ENCODE measurements at regions not wholly inside any gene's neighbourhood (a gene's known extent, or its start where the extent isn't known, plus 50 kb on each side); places are given as distances from the start of the nearest gene placed in this dataset.
A peak's percentile ranks its signal among the peaks of the same experiment; 100 is the strongest.

DNA sequence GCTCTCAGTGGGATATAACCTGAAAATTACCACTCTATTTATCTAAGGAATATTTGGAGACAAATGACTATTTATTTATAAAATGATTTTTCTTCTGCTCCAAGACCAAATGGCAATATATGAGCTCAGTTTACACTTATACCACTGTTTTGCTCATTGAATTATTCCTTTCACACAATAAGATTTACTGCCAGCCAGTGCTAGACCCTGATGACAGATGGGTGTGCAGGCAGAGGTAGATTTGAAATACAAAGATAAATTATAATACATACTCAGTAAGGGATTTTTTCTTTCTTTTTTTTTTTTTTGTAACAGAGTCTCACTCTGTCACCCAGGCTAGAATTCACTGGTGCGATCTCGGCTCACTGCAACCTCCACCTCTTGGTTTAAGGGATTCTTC is 980.3 kb downstream of the EPHA3 start:
- no peaks in the 10 kb centered on the region for H3K27me3 ChIP-seq (ENCODE audit: insufficient read depth, poor library complexity, severe bottlenecking)
- no peak overlapping the region for H3K27ac ChIP-seq (replicated peaks)
- H3K4me3 ChIP-seq (replicated peaks; ENCODE audit: insufficient read depth, low read length) = no peak overlapping the region
- DNase-seq (ENCODE audit: low read depth in 1 of 2, low spot score in 1 of 2) = no peak
- TF ChIP-seq, protein P1, sequence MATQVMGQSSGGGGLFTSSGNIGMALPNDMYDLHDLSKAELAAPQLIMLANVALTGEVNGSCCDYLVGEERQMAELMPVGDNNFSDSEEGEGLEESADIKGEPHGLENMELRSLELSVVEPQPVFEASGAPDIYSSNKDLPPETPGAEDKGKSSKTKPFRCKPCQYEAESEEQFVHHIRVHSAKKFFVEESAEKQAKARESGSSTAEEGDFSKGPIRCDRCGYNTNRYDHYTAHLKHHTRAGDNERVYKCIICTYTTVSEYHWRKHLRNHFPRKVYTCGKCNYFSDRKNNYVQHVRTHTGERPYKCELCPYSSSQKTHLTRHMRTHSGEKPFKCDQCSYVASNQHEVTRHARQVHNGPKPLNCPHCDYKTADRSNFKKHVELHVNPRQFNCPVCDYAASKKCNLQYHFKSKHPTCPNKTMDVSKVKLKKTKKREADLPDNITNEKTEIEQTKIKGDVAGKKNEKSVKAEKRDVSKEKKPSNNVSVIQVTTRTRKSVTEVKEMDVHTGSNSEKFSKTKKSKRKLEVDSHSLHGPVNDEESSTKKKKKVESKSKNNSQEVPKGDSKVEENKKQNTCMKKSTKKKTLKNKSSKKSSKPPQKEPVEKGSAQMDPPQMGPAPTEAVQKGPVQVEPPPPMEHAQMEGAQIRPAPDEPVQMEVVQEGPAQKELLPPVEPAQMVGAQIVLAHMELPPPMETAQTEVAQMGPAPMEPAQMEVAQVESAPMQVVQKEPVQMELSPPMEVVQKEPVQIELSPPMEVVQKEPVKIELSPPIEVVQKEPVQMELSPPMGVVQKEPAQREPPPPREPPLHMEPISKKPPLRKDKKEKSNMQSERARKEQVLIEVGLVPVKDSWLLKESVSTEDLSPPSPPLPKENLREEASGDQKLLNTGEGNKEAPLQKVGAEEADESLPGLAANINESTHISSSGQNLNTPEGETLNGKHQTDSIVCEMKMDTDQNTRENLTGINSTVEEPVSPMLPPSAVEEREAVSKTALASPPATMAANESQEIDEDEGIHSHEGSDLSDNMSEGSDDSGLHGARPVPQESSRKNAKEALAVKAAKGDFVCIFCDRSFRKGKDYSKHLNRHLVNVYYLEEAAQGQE (IDR thresholded peaks at IDR 0.05; ENCODE audit: insufficient replicate concordance, low read depth) = no peak
- TF ChIP-seq SPI1 (IDR thresholded peaks at IDR 0.05; ENCODE audit: borderline replicate concordance, low read depth) (no peak), CTCF (IDR thresholded peaks at IDR 0.05; ENCODE audit: insufficient read depth, low read length) (no peak), POLR2AphosphoS5 (IDR thresholded peaks at IDR 0.05; ENCODE audit: low read depth) (no peak), GABPA (IDR thresholded peaks at IDR 0.05; ENCODE audit: low read depth) (no peak)

- no peaks in the 10 kb centered on the region for H3K27me3 ChIP-seq (ENCODE audit: insufficient read depth, poor library complexity, severe bottlenecking)
- DNase-seq (ENCODE audit: low read depth in 1 of 2, low spot score in 1 of 2) = peak in 1 of 2 experiments; percentile 1
- TF ChIP-seq CTCF (IDR thresholded peaks at IDR 0.05; ENCODE audit: insufficient read depth, low read length) = peak; percentile 2
- no peak for TF ChIP-seq POLR2AphosphoS5 (IDR thresholded peaks at IDR 0.05; ENCODE audit: low read depth)
- H3K4me3 ChIP-seq (replicated peaks; ENCODE audit: insufficient read depth, low read length) = no peak overlapping the region
- no peak overlapping the region for H3K27ac ChIP-seq (replicated peaks)
Measured at GRCh38 chr3:90091549-90091948, 984.1 kb downstream of the EPHA3 start.

- Histone ChIP-seq H3K27me3 (ENCODE audit: insufficient read depth, poor library complexity, severe bottlenecking) (no peaks in the 10 kb centered on the region), H3K4me3 (replicated peaks; ENCODE audit: insufficient read depth, low read length) (no peak overlapping the region), H3K27ac (replicated peaks) (no peak overlapping the region)
- TF ChIP-seq, protein P1 (IDR thresholded peaks at IDR 0.05; ENCODE audit: insufficient replicate concordance, low read depth) = no peak
- no peak for TF ChIP-seq GABPA (IDR thresholded peaks at IDR 0.05; ENCODE audit: low read depth)
- no peak for TF ChIP-seq POLR2AphosphoS5 (IDR thresholded peaks at IDR 0.05; ENCODE audit: low read depth)
- peak; percentile 38 for TF ChIP-seq CTCF (IDR thresholded peaks at IDR 0.05; ENCODE audit: insufficient read depth, low read length)
- DNase-seq (ENCODE audit: low read depth in 1 of 2, low spot score in 1 of 2) = peak in 1 of 2 experiments; percentile 0
Measured at GRCh38 chr3:90092994-90093393, 985.6 kb downstream of the EPHA3 start.

DNA sequence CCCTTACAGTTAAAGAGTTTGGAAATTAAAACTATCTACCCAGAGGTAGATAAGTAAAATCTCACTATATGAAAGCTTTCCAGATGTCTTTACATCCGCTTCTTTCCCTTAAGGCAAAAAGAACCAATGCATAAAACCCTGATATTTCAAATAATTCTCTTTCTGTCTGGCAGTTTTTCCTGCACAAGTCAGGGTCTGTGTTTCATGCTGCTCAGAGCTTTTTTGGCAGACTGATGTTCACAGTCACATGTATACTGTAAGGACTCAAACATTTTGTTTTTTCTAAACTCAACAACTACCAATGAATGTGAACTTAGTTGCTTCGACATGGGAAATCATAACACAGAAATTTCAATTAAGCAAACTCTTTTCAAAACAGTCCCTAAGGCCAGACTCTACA is 988.4 kb downstream of the EPHA3 start:
- no peak for TF ChIP-seq CTCF (IDR thresholded peaks at IDR 0.05; ENCODE audit: insufficient read depth, low read length)
- no peak for TF ChIP-seq SPI1 (IDR thresholded peaks at IDR 0.05; ENCODE audit: borderline replicate concordance, low read depth)
- TF ChIP-seq POLR2AphosphoS5 (IDR thresholded peaks at IDR 0.05; ENCODE audit: low read depth) = no peak
- TF ChIP-seq, protein P1 (IDR thresholded peaks at IDR 0.05; ENCODE audit: insufficient replicate concordance, low read depth) = no peak
- no peak for TF ChIP-seq GABPA (IDR thresholded peaks at IDR 0.05; ENCODE audit: low read depth)
- DNase-seq (ENCODE audit: low read depth in 1 of 2, low spot score in 1 of 2) = no peak
- H3K27me3 ChIP-seq (ENCODE audit: insufficient read depth, poor library complexity, severe bottlenecking) = no peaks in the 10 kb centered on the region
- H3K27ac ChIP-seq (replicated peaks) = no peak overlapping the region
- H3K4me3 ChIP-seq (replicated peaks; ENCODE audit: insufficient read depth, low read length) = no peak overlapping the region
